Fibroblast of peridontal ligament (primary cell): ENCODE measurements at regions not wholly inside any gene's neighbourhood (a gene's known extent, or its start where the extent isn't known, plus 50 kb on each side); places are given as distances from the start of the nearest gene placed in this dataset.
"Not testable (repeated sequence)": the region's sequence is repeated elsewhere in the genome, so short reads cannot be mapped to it uniquely, and the experiment has no call there.

Source experiments
- DNase-seq: peaks from one replicate; pipeline ENCODE4 v3.0.0-alpha.2; 2010; ENCODE audit errors: extremely low read depth

DNA sequence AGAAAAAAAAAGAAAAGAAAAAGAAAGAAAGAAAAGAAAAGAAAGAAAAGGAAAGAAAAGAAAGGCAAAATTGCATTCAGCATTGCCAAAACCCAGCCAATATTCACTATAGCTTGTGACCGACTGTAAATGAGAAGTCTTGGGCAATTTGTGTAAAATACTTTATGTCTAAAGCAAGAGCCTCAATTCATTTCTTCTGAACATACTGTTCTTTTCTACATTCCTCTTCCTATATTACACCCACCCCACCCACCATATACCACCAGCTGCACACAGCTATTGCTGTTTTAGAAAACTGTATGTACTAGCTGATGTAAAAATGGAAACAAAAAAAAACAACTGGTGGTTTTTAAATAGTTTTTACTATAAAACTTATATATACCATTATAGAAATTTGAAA is 156.9 kb upstream of the TTC29 start:
- DNase-seq, result no peak

DNA sequence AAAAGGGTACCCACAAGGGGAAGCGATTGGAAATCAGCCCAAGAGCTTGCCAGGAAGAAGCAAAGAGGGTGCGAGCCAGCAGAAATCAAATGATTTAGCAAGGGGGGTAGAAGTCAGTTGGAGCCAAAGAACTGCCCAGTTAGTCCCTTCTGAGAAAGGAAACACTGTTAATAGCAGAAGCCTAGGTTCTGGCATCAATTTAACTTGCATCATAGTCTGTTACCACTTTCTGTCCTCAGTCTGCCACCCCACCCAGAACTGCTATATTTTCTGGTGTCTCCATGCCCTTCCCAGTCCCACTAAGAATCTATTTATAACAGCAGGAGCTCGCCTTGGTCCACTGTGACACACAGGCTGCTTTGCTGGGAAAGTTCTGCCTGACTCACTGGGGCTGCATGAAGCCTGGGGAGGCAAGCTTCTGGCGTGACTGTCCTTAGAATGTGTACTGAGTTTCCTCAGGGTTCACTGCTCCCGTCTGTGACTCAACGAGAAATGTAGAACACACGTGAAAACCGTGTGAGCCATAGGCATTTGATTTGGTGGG is 157.8 kb upstream of the TTC29 start:
- DNase-seq, result peak; percentile 97

DNA sequence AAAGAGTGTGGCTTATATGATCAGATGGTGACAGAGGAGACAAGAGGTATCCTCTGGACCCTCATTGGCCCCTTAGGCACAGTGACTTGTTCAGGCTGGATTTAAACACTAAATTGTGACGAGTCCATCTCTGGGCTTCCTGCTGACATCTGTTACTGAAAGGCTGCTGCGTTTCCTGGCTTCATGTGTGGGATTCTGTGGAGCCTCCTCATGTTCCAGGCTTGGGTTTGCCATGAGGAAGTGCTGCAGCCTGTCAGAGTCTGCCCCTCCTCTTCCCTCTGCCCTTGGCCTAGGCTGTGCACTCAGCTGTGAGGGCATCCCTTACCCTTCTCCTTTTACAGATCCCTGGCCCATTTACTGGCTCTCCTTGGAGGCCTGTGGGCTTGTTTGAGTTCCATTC is 159.1 kb upstream of the TTC29 start:
- no peak for DNase-seq

DNA sequence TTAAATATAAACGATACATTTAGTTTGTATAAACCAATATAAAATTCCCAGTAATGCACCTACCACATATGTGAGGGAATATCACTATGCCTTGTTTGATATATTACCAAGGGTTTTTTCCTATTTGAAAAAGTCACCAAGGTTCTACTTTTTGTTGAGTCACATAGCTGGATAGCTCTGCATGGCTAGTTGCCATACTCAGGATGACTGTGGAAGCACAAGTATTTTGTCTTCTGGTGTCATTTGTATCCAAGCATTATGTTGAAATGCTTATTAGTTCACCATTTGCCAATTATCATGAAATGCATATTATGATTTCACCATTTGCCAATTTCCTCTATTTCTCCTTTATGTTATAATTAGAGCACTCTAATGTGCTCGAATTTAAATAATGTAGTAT is 162.7 kb upstream of the TTC29 start:
- no peak for DNase-seq

DNA sequence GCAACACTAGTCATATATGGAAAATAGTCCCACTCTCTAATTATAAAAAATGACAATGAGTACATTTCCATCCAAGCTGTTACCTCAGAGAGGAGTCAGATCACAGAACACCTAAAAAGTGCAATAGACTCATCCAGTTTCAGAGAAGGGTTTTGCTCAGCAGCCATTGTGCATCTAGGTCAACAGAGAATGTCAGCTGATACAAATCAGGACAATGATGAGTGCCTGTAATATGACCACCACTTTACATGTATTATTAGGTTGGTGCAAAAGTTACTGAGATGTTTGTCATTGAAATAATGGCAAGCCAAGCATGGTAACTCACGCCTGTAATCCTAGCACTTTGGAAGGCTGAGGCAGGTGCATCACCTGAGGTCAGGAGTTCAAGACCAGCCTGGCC is 164.1 kb upstream of the TTC29 start:
- no peak for DNase-seq

DNA sequence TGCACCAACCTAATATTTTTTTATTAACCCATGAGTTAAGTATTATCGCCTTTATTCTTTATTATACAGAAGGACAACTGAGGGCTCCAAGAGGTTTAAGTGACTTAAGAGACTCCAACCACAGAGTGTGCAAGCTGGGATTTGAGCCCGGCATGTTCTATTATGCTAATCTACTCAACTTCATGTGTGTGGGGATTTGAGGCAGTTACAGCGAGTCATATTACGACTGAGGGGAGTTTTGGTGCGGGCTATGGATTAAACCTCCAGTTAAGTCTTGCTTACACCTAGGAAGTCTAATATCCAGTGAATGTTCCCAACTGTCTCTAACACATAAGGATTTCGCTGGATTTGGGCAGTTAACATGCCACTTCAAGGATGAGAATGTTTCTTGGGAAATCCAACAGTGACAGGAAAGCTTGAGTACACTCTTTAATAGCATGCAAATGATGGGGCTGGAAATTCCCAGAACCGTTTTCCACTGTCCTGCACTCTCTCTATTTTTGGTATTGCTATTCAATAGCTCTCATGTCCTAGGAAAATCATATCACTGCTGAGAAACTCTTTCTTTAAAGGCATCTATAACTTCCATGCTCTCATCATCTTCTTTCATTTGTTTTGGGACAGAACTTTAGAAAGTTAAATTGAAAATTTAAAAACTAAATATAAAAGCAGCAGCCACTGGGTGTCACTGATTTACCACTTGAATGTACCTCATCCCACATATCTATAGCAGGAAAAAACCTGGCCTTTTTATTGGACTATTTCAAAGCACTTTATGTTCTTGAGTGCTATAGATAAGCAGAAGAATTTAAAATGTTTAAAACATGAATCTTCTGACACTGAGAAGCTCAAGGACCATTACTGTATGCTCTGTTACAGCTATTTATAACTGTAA is 165.1 kb upstream of the TTC29 start:
- peak; percentile 64 for DNase-seq

DNA sequence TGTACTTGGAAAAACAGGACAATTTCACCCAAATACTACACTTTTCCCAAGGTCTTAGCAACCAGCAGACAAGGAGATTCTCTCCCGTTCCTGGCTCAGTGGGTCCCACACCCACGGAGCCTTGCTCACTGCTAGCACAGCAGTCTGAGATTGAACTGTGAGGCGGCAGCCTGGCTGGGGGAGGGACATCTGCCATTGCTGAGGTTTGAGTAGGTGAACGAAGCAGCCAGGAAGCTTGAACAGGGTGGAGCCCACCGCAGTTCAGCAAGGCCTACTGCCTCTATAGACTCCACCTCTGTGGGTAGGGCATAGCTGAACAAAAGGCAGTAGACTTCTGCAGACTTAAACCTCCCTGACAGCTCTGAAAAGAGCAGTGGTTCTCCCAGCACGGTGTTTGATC is 166.5 kb upstream of the TTC29 start:
- not testable (repeated sequence) for DNase-seq

DNA sequence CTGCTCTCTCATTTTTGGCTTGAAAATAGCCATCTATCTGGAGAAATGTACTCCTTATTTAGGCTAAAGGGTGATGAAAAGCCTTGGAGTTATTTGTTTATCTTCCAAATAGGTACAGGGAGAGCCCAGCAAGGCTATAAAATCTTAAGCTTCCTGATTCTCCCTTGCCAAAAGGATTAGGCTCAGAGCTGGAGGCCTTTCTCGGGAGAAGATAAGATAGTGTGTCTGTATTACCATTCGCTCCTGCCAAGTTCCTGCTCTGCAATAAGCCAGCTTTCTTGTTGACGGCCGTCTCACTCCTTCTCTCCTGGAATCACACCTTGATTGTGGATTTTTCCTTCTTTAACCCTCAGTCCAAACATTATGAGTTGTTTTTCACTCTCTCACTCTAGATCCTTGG is 171.8 kb upstream of the TTC29 start:
- no peak for DNase-seq

DNA sequence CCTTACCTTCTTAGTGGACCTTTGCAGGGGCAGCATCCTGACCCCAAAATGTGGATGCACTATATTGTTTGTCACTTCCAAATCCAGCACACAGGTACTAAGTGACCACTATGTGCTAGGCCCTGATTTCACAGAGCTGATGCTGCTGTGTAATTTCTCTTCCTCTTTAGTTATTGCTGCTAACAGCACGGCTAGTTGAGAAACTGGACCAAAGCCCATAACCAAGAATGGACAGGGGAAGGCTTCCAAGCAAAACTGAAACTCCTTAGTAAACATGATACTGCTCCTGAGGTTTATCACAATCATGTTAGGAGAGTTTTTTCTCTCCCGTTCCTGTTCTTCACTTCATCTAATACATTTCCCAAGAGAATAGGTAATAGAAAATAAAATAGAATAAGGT is 172.9 kb upstream of the TTC29 start:
- peak; percentile 87 for DNase-seq

DNA sequence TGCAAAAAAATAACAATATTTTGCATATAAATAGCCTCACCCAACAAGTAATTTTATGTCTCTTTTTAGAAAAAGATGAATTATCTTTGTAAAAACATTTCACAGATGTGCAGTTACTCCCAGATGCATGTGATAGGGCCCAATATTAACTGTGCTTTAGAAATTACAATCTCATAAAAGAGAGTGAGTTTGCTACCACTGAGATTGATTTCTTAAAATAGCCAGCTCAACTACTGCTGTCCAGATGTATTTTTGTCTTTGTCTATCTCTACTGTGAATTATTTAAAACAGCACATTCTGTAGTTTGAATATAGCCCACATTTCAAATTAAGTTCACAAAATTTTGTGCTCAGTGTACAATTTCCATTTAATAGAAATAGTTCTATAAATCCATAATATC is 177.0 kb upstream of the TTC29 start:
- DNase-seq, result no peak

DNA sequence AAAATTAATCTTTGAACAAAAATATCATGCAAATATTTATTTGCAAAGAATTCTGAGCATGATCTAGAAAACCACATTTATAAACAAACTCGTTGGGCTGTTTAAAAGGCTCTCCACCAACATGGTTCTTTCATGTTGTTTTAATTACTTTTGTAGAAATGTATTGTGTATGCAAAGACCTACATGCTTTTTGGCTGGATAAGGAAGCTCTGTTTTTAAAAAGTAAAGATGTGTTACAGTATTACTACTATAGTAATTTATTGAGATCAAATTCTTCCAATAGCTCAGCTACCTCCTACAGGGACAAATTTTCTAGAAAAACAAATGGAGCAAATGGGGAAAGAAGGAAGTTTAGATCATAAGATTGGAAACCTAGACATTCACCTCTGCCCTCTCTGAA is 177.5 kb upstream of the TTC29 start:
- DNase-seq, result peak; percentile 81

DNA sequence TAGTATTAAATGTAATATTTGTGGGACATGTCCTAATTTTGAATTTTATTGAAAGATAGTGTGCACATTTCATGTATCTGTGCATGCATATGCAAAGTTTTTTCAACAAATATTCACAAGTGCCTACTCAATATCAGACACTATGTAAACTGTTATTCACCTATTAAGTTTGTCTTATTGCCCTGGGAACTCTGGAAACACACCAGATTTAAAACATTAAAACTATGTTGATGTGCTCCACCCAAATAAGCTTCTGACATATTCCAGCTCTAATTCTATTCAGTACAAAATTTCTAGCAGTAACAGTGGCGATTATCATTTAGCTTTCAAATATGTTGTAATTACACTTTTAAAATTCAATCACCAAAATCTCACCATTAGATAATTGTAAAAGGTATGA is 183.1 kb upstream of the TTC29 start:
- no peak for DNase-seq

DNA sequence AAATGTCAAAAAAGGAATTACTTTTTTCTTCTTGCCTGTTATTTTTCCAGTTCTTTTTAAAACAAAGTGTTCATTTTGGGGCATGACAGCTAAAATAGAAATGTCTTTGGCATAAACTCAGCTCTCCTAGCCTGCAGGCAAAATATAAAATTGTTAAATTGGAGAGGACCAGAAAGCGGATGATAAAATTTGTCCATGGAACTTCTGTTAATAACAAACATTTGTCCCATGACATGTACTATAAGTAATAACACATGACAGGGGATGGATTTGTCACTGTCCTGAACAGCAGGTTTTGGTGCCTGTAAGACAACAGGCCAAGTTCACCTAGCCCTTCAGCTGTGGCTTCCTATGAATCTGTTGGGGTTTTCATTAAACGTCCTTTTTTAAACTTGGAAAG is 184.0 kb upstream of the TTC29 start:
- DNase-seq, result no peak

DNA sequence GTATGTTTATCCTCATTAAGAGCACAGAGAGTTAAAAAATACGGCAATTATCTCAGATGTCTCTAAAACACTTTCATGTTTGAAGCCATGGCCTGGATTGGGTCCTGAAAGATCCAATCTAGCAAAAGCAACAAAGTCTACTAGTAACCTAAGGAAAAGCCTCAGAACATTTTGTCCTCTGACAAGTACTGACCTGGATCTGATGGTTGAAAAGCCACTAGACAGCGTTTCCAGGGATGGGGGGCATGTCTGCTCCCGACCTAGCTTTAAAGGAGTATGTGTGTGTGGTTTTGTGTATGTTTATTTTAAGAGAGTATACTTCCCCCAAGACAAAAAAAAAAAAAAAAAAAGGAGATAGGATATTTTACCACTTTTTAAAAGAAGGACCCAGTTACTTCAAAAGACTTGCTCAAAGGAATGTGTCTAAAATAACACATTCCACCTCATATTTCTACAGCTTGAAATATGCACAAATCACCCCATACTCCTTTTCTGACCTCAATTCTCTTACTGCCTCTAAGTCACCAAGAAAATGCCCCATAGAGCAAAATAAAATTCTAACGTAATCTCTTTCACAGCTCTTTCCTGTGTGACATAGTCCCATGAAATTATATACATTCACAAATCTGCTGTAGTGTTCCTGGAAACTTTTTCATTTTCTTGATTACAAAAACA is 189.0 kb upstream of the TTC29 start:
- no peak for DNase-seq

DNA sequence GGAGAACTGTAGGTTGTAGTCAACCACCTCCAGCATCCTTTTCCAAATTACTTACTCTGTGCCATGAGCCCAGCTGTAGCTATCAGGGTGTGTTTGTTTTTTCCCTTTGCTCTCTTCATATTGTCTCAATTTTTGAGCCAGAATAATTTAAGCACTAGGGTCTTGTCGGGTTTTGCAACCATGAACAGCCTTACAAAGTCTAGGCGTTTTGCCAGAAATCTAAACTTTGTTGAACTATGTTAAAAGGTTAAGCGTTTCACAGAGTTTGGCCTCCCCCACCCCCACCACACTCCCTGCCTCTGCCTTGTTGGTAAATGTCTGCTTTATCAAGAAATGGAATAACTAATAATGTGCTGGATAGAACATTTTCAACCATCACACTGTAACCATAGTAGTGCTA is 190.6 kb upstream of the TTC29 start:
- DNase-seq, result peak; percentile 20

DNA sequence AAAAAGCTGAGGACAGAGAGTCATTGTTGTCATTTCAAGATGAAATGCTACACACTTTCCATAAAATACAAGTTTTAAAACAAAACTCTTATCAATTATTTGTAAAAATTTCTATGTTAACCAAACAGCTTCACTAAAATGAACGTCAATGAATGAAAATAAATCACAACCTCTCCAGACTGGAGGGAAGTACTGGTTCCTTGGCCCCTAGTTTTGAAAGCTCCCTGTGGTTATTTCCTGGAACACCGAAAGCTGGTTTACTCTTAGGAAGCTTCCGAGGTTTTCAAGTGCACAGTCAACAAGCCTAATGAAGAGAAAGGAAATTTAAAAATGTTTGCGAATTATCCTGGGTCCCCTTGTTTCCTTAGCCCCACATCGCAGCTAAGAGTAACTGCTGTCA is 191.1 kb upstream of the TTC29 start:
- no peak for DNase-seq

DNA sequence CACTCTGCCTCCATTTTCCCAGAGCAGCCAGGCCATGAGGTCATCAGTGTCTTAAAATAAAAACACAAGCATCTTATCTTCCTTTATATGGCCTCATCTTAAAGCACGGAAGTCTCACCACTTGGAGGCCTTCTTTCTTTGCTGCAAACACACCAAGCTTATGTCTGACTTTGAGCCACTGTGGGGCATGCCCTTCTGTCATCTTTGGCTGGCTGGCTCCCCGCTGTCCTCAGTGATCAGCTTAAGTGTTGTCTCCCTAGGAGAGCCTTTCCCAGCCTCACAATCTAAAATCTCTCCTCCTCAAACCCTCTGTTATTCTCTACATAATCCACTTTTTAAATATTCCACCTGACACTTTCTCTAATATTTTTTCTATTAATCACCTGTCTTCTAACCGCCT is 191.6 kb upstream of the TTC29 start:
- no peak for DNase-seq

DNA sequence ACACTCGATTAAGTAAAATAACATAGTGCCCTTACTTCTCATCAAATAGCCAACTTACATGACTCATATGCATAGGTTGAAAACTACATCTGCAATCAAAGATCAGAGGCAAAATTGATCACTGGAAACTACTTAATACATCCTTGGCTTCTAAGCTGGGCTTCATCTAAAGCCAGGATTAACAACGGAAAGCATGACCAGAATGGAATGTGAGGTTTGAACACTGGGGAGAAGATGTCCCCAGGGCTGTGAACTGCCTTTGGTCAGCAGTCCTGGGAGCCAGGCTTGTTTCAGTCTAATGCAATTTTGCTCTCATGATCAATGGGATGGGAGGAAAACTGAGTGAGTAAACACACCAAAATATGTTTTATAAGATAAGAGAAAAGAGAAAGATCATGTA is 192.5 kb upstream of the TTC29 start:
- peak; percentile 7 for DNase-seq

DNA sequence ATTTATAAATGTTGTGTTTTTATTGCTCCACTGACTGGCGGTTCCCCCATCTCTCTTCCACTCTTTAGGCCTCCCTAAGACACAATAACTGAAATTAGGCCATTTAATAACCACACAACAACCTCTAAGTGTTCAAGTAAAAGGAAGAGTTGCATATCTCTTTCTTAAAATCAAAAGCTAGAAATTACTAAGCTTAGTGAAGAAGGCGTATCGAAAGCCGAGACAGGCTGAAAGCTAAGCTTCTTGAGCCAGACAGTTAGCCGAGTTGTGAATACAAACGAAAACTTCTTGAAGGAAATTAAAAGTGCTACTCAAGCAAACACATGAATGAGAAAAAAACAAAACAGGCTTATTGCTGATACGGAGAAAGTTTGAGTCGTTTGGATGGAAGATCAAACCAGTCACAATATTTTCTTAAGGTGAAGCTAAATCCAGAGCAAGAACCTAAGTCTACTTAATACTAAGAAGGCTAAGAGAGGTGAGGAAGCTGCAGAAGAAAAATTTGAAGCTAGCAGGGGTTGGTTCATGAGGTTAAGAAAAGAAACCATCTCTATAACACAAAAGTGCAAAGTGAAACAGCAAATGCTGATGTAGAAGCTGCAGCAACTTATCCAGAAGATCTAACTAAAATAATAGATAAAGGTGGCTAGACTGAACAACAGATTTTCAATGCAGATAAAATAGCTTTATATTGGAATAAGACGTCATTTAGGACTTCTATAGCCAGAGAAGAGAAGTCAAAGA is 194.0 kb upstream of the TTC29 start:
- DNase-seq, result no peak

DNA sequence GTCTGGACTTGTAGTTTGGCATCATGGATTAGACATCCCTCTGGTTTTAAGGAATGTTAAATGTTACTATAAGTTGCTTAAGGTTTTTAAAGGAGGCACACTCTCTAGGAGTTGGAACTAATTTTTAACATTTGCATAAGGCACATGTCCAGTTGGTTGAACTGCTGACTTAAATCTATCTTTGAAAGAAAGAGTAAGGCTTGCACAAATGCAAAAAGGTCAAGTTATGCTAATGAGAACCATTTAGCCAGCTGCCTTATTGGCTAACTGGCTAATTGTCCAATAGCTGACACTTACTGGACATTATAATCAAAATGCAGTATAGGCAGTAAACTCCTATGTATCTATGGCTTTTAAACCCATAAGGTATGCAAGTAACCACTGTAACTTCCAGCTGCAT is 206.1 kb upstream of the TTC29 start:
- DNase-seq, result no peak

DNA sequence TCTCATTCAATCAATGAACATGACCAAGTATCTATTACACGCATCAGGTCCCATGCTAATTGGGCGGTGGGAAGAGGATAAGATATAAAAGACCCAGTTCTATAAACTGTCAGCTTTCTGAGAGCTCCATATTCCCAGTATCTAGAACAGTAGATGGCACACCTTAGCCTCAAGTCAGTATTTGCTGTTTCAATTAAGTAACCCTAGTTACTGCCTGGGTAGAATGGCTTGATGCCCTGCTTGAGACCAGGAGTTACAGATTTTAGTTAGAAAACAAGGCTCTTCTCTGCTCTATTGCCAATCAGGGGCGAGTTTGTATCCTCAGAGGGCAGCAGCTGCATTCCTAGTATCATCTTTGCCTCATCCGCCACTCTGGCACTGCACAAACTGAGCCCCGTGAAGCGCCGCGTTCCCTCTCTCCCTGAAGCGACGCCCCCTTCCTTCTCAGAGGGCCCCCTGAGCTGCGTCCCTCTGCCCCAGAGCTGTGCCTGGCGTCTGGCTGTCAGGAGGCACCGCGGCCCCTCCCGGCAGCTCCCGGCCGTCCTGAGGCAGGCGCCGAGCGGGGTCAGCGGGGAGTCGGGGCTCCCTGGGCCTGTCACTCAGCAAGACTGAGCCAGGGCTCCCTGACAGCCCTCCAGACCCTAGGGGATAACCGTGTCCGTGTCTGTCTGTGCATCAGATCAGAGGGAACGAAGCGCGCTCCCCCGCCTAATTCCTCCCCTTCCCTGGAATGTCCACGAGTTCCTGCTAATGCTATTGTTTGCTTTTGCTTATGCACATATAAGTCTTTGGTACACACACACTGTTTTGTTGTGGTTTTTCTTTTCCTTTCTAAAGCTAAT is 212.4 kb upstream of the TTC29 start:
- DNase-seq, result peak; percentile 43
